ENCODE measurements at regions not wholly inside any gene's neighbourhood (a gene's known extent, or its start where the extent isn't known, plus 50 kb on each side); places are given as distances from the start of the nearest gene placed in this dataset.

DNA sequence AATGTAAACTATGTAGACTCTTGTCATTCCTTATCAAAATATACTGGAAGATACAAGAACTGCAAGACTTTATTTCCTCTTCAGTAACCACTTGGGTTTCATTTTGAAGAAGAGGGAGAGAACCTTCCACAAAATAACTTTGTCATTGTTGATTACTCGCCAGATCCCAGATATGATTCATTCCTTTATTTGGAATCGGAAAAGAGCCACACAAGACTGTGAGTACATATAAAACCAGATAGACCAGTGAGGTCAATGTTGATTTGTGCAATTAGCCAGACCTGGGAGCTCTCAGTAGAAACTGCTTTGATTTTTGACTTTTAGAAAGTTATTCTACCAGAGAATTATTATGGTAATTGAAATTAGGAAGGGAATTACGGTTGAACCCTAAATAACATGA is 146.1 kb downstream of the TMEM167A start:
- TF ChIP-seq, protein P1, sequence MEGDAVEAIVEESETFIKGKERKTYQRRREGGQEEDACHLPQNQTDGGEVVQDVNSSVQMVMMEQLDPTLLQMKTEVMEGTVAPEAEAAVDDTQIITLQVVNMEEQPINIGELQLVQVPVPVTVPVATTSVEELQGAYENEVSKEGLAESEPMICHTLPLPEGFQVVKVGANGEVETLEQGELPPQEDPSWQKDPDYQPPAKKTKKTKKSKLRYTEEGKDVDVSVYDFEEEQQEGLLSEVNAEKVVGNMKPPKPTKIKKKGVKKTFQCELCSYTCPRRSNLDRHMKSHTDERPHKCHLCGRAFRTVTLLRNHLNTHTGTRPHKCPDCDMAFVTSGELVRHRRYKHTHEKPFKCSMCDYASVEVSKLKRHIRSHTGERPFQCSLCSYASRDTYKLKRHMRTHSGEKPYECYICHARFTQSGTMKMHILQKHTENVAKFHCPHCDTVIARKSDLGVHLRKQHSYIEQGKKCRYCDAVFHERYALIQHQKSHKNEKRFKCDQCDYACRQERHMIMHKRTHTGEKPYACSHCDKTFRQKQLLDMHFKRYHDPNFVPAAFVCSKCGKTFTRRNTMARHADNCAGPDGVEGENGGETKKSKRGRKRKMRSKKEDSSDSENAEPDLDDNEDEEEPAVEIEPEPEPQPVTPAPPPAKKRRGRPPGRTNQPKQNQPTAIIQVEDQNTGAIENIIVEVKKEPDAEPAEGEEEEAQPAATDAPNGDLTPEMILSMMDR (IDR thresholded peaks at IDR 0.05), result no peak
- TF ChIP-seq POLR2A (IDR thresholded peaks at IDR 0.05), result no peak

Data from uterus (tissue), 2 donors.